ENCODE measurements at regions not wholly inside any gene's neighbourhood (a gene's known extent, or its start where the extent isn't known, plus 50 kb on each side); places are given as distances from the start of the nearest gene placed in this dataset.

- TF ChIP-seq, protein P1, sequence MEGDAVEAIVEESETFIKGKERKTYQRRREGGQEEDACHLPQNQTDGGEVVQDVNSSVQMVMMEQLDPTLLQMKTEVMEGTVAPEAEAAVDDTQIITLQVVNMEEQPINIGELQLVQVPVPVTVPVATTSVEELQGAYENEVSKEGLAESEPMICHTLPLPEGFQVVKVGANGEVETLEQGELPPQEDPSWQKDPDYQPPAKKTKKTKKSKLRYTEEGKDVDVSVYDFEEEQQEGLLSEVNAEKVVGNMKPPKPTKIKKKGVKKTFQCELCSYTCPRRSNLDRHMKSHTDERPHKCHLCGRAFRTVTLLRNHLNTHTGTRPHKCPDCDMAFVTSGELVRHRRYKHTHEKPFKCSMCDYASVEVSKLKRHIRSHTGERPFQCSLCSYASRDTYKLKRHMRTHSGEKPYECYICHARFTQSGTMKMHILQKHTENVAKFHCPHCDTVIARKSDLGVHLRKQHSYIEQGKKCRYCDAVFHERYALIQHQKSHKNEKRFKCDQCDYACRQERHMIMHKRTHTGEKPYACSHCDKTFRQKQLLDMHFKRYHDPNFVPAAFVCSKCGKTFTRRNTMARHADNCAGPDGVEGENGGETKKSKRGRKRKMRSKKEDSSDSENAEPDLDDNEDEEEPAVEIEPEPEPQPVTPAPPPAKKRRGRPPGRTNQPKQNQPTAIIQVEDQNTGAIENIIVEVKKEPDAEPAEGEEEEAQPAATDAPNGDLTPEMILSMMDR (IDR thresholded peaks at IDR 0.05), result no peak
- TF ChIP-seq POLR2AphosphoS5 (IDR thresholded peaks at IDR 0.05) (no peak), POLR2A (IDR thresholded peaks at IDR 0.05) (no peak), EP300 (IDR thresholded peaks at IDR 0.05) (no peak)
- ATAC-seq (ENCODE audit: low FRiP score in 2 of 2) (no peak), DNase-seq (no peak)
- H3K27ac ChIP-seq, result no peak overlapping the region
- H3K4me3 ChIP-seq, result no peak overlapping the region
- no peaks in the 10 kb centered on the region for H3K36me3 ChIP-seq
- WGBS, 2 donors, result 88 to 91% methylated on average over 4 of the region's 4 CpGs
- H3K9me3 ChIP-seq, result no peaks in the 10 kb centered on the region
- no peaks in the 10 kb centered on the region for H3K4me1 ChIP-seq
- no peaks in the 10 kb centered on the region for H3K27me3 ChIP-seq
Measured at GRCh38 chr5:56288873-56289601, 55.9 kb upstream of the ANKRD55 start.

GRCh38 chr5:56286015-56286884 is 53.1 kb upstream of the ANKRD55 start:
- ATAC-seq (ENCODE audit: low FRiP score in 2 of 2) (no peak), DNase-seq (no peak)
- no peak overlapping the region for H3K27ac ChIP-seq
- no peak for TF ChIP-seq POLR2AphosphoS5 (IDR thresholded peaks at IDR 0.05)
- no peak overlapping the region for H3K4me3 ChIP-seq
- no peaks in the 10 kb centered on the region for H3K9me3 ChIP-seq
- no peaks in the 10 kb centered on the region for H3K27me3 ChIP-seq
- no peaks in the 10 kb centered on the region for H3K4me1 ChIP-seq
- WGBS, 2 donors, result 79 to 89% methylated on average over 2 of the region's 2 CpGs
- H3K36me3 ChIP-seq, result no peaks in the 10 kb centered on the region

GRCh38 chr5:56282951-56283350 is 49.8 kb upstream of the ANKRD55 start:
- DNase-seq (no peak), ATAC-seq (ENCODE audit: low FRiP score in 2 of 2) (no peak)
- WGBS, 2 donors, result 67 to 80% methylated on average over 2 of the region's 2 CpGs
- Histone ChIP-seq H3K9me3 (no peaks in the 10 kb centered on the region), H3K4me3 (no peak overlapping the region), H3K27ac (no peak overlapping the region), H3K36me3 (no peaks in the 10 kb centered on the region), H3K27me3 (no peaks in the 10 kb centered on the region), H3K4me1 (peaks cover 0 to 14% (median 10%) of the 10 kb centered on the region in 4 donors)
- TF ChIP-seq EP300 (IDR thresholded peaks at IDR 0.05) (no peak), POLR2AphosphoS5 (IDR thresholded peaks at IDR 0.05) (no peak)

Small RNAs in the stretch of these regions (small RNA-seq; reads per million reads assigned to genes)
- 0 reads per million in 4 donors for gene HMGN1P17
- gene RNU6ATAC2P, result 0 reads per million in 4 donors

Data from upper lobe of left lung (tissue), 6 donors.